ENCODE measurements at regions not wholly inside any gene's neighbourhood (a gene's known extent, or its start where the extent isn't known, plus 50 kb on each side); places are given as distances from the start of the nearest gene placed in this dataset.

DNA sequence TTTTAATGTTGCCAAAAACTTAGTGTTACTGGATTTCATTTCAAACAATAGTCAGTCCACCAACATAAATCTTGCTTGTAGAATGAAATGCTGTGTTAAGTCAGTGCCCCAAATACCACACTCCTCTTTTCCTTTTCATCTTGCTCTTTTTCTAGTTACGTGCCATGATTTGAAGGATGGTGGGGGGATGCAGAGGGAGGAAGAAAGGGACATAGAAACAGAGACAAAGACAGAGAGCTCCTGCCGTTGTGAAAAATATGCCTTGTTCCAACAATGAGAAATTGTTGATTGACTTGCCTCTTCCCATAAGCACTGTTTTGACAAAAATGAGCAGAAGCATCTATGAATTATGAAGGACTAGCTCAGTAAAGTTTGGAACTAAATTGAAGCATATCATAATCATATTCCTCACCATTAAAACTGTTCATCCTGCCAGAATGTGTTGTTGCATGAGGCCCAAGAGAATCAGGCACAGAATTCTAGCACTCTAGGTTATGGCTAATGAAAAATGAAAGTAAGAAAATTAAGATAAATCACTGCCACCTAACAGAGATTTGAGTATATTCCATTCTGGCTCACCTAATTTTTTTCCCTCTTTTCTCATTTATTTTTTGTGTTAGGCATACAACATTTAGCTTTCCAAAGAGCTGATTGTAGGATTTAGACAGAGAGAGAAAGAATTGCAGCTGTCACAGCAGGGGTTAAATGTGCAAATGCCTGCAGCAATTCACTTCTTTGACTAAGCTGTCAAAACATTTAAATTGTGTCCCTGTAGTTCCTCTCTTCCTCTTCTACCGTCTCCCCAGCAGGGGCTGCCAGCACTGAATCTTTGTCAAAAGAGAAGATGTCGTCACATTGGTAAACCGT is 111.6 kb upstream of the PTPN13 start:
- H3K4me3 ChIP-seq: no peak overlapping the region
- TF ChIP-seq, protein P1, sequence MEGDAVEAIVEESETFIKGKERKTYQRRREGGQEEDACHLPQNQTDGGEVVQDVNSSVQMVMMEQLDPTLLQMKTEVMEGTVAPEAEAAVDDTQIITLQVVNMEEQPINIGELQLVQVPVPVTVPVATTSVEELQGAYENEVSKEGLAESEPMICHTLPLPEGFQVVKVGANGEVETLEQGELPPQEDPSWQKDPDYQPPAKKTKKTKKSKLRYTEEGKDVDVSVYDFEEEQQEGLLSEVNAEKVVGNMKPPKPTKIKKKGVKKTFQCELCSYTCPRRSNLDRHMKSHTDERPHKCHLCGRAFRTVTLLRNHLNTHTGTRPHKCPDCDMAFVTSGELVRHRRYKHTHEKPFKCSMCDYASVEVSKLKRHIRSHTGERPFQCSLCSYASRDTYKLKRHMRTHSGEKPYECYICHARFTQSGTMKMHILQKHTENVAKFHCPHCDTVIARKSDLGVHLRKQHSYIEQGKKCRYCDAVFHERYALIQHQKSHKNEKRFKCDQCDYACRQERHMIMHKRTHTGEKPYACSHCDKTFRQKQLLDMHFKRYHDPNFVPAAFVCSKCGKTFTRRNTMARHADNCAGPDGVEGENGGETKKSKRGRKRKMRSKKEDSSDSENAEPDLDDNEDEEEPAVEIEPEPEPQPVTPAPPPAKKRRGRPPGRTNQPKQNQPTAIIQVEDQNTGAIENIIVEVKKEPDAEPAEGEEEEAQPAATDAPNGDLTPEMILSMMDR (IDR thresholded peaks at IDR 0.05): no peak
- intact Hi-C loops (cut with DNase I): no loop called here
- no peaks in the 10 kb centered on the region for H3K4me1 ChIP-seq
- H3K27ac ChIP-seq: no peak overlapping the region
- H3K9me3 ChIP-seq: no peaks in the 10 kb centered on the region
- no peak for DNase-seq (ENCODE audit: low spot score in 2 of 2)
- no peaks in the 10 kb centered on the region for H3K27me3 ChIP-seq
- no peaks in the 10 kb centered on the region for H3K36me3 ChIP-seq

DNA sequence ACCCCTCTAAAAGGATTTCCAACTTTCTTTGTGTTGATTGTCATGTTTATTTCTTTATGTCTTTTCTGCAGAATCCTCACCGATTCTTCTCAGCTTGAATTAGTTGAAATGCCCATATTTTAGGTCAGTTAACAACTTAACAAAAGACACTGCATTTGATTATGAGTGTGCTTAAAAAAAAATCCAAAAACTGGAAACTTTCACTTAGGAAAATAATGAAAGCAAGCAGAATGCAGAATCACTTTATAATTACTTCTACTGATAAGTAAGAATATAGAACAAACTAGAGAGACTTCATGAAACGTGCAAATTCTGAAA is 111.0 kb upstream of the PTPN13 start:
- Histone ChIP-seq H3K36me3 (no peaks in the 10 kb centered on the region), H3K27me3 (no peaks in the 10 kb centered on the region), H3K27ac (no peak overlapping the region), H3K4me1 (no peaks in the 10 kb centered on the region), H3K4me3 (no peak overlapping the region), H3K9me3 (no peaks in the 10 kb centered on the region)
- intact Hi-C loops (cut with DNase I): no loop called here
- TF ChIP-seq, protein P1 (IDR thresholded peaks at IDR 0.05): no peak
- no peak for DNase-seq (ENCODE audit: low spot score in 2 of 2)

DNA sequence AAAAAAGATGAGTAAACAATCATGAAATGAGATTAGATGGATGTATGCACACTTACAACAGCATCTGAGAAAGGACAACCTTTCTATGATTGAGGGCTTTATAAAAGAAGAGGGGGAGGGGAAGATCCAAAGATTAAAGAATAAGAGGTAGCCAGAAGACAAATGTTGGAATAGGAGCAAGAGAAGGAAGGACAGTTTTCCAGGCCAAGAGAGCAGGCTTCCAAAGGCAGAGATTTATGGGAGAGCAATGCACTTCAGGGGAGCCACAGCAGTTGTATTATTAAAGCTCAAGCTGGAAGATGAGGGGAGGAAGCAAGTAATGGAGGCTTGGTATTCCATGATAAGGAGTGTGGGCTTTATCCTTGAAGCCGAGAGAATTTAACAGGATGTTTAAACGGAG is 110.3 kb upstream of the PTPN13 start:
- intact Hi-C loops (cut with DNase I): no loop called here
- Histone ChIP-seq H3K4me3 (no peak overlapping the region), H3K27me3 (no peaks in the 10 kb centered on the region), H3K4me1 (no peaks in the 10 kb centered on the region), H3K36me3 (no peaks in the 10 kb centered on the region), H3K27ac (no peak overlapping the region), H3K9me3 (no peaks in the 10 kb centered on the region)
- no peak for DNase-seq (ENCODE audit: low spot score in 2 of 2)
- TF ChIP-seq, protein P1 (IDR thresholded peaks at IDR 0.05): no peak

DNA sequence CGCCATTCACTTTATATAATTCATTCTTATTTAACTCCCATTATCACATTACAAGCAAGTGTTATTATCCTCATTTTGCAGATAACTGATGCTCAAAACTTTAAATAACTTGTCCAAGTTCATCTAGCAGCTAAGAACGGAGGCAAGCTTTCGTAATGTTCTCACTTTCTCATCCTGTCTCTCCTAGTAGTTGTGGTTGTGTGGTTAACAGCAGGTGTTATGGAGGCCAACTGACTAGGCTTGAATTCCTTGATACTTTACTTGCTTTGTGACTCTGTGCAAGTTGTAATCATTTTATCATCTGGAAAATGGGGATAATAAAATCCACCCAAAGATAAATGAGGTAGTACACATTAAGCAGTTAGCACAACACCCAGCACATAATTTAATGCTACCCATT is 109.9 kb upstream of the PTPN13 start:
- no peak overlapping the region for H3K4me3 ChIP-seq

DNA sequence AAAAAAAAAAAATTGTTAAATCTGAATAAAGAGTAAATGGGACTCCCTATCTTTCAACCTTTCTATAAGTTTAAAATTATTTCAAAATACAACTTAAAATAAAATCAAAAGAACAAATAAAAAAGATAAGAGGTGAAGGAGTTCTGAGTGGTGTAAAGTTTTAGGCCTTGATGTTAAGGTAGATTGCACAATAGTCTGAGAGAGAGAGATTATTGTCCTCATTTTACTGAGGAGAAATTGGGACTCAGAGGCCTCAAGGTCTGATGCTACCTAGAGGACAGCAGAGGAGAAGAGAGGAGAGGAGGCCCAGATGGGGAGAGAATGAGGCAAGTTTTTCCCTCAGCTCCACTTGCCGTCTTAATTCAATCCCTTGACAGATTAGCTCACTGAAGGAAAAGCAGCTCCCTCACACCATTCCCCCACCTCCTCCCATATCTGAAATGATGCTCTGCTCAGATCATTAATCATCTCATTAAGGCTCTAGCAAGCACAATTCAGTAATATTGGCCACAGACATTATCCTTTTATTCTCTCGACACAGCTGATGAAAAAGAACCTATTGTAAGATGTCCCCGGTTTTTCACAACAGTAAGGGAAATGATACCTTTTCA is 106.3 kb upstream of the PTPN13 start:
- no peaks in the 10 kb centered on the region for H3K36me3 ChIP-seq

More for the DNA sequence above, 109.9 kb upstream of the PTPN13 start:
- Histone ChIP-seq H3K4me1 (no peaks in the 10 kb centered on the region), H3K27ac (no peak overlapping the region), H3K9me3 (no peaks in the 10 kb centered on the region), H3K36me3 (no peaks in the 10 kb centered on the region), H3K27me3 (no peaks in the 10 kb centered on the region)
- intact Hi-C loops (cut with DNase I): no loop called here
- no peak for DNase-seq (ENCODE audit: low spot score in 2 of 2)
- TF ChIP-seq, protein P1 (IDR thresholded peaks at IDR 0.05): no peak

More for the DNA sequence above, 106.3 kb upstream of the PTPN13 start:
- Histone ChIP-seq H3K27me3 (no peaks in the 10 kb centered on the region), H3K9me3 (no peaks in the 10 kb centered on the region), H3K27ac (no peak overlapping the region), H3K4me3 (no peak overlapping the region), H3K4me1 (no peaks in the 10 kb centered on the region)
- TF ChIP-seq, protein P1 (IDR thresholded peaks at IDR 0.05): no peak
- intact Hi-C loops (cut with DNase I): no loop called here
- DNase-seq (ENCODE audit: low spot score in 2 of 2): no peak
